Femur (tissue), 1 donor: ENCODE measurements at regions not wholly inside any gene's neighbourhood (a gene's known extent, or its start where the extent isn't known, plus 50 kb on each side); places are given as distances from the start of the nearest gene placed in this dataset.
A peak's percentile ranks its signal among the peaks of the same experiment; 100 is the strongest.
"Not testable (repeated sequence)": the region's sequence is repeated elsewhere in the genome, so short reads cannot be mapped to it uniquely, and the experiment has no call there.

Experiments used
- DNase-seq: peaks from one replicate; pipeline ENCODE4 v3.0.0-alpha.2; 2017

- DNase-seq, result no peak
Observed at GRCh38 chr12:124705545-124706138, 138.2 kb upstream of the NCOR2 start.

GRCh38 chr12:124704619-124705018 is 137.2 kb upstream of the NCOR2 start:
- no peak for DNase-seq

- DNase-seq, result no peak
Observed at GRCh38 chr12:124703856-124704255, 136.4 kb upstream of the NCOR2 start.

GRCh38 chr12:124702736-124703135 is 135.3 kb upstream of the NCOR2 start:
- no peak for DNase-seq

GRCh38 chr12:124700810-124701592 is 133.6 kb upstream of the NCOR2 start:
- peak; percentile 88 for DNase-seq

GRCh38 chr12:124699909-124700308 is 132.5 kb upstream of the NCOR2 start:
- no peak for DNase-seq

- no peak for DNase-seq
Observed at GRCh38 chr12:124698998-124699305, 131.5 kb upstream of the NCOR2 start.

- DNase-seq, result no peak
Observed at GRCh38 chr12:124698211-124698997, 131.0 kb upstream of the NCOR2 start.

GRCh38 chr12:124697722-124698121 is 130.3 kb upstream of the NCOR2 start:
- DNase-seq, result not testable (repeated sequence)

- no peak for DNase-seq
Observed at GRCh38 chr12:124696693-124697476, 129.5 kb upstream of the NCOR2 start.

GRCh38 chr12:124695861-124696260 is 128.4 kb upstream of the NCOR2 start:
- DNase-seq, result no peak

GRCh38 chr12:124694846-124695497 is 127.6 kb upstream of the NCOR2 start:
- peak; percentile 73 for DNase-seq

- DNase-seq, result no peak
Observed at GRCh38 chr12:124694250-124694649, 126.8 kb upstream of the NCOR2 start.

- DNase-seq, result no peak
Observed at GRCh38 chr12:124693111-124693723, 125.8 kb upstream of the NCOR2 start.

- no peak for DNase-seq
Observed at GRCh38 chr12:124692443-124692842, 125.0 kb upstream of the NCOR2 start.

- DNase-seq, result no peak
Observed at GRCh38 chr12:124691429-124691828, 124.0 kb upstream of the NCOR2 start.

- DNase-seq, result no peak
Observed at GRCh38 chr12:124689631-124690030, 122.2 kb upstream of the NCOR2 start.

- DNase-seq, result no peak
Observed at GRCh38 chr12:124688356-124688992, 121.1 kb upstream of the NCOR2 start.

GRCh38 chr12:124687917-124688316 is 120.5 kb upstream of the NCOR2 start:
- DNase-seq, result peak; percentile 84

GRCh38 chr12:124687174-124687902 is 119.9 kb upstream of the NCOR2 start:
- DNase-seq, result no peak
